NOMO-1 treated with dmso at 0.1 percent for 144 hours (cell line): ENCODE measurements at regions not wholly inside any gene's neighbourhood (a gene's known extent, or its start where the extent isn't known, plus 50 kb on each side); places are given as distances from the start of the nearest gene placed in this dataset.
"Not testable (repeated sequence)": the region's sequence is repeated elsewhere in the genome, so short reads cannot be mapped to it uniquely, and the experiment has no call there.

Source experiments
- DNase-seq: peaks from one replicate; lab custom pipeline; 2025; ENCODE audit not compliant: unreplicated experiment; lab: John Stamatoyannopoulos, UW

DNA sequence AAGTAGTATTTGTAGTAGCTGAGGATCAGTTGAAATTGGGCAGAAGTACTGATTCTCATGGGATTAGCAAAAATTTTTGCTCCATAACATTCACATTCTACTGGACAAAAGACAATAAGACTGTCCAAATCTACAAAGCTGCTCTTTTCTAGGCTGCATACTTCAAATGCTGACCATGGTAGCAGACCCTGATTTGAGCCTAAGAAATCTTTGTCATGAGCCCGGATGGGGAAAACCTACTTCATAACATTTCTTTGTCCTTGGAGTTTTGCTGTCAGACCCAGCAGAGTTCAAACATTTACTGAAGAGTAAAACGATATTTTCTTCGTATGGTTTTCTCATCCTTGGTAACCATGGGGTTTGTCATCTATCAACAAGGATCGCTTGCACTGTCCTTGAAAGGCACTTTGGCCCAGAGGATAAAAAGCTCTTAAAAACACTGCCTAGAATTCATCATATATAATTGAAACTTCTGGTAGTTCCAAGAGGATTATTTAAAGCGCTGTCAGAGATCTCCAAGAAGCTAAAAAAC, 216.9 kb downstream of the CAVIN4 start:
- no peak for DNase-seq

DNA sequence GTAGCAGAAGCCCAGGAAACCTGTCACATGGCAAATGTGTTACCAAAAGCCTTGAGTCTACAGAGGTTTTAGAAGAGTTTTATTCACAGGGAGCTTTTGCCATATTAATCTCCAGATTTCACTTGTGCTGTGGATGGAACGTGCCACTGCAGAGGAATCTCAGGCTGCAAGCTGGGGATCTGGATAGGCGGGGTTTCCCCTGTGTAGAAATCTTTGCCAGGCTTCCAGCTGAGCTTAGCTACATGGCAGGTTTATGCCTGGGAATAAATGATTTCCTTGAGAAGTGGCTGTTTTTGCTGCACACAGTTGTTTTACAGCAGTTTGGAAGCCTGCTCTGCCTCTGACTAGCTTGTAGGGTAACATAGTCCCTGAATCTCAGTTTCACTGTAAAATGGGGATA, 224.6 kb upstream of the PLPPR1 start:
- DNase-seq, result no peak

DNA sequence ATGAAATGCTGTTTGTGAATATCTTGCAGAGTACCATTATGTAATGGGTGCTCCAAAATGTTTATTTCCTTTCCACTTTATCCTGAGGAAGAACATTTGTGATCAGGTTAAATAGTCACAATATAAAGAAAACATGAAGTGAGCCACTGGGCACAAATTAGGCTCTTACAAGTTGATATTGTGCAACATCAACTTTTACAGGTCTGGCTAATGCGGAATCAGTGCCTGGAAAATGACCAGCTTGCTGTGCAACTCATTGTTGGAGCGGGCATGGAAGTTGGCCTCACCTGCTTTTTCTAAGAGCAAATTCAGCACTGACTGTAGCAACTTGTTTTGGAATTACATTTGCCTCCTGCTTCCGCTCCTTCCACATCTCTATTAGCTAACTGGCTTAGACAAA, 216.9 kb upstream of the PLPPR1 start:
- no peak for DNase-seq

DNA sequence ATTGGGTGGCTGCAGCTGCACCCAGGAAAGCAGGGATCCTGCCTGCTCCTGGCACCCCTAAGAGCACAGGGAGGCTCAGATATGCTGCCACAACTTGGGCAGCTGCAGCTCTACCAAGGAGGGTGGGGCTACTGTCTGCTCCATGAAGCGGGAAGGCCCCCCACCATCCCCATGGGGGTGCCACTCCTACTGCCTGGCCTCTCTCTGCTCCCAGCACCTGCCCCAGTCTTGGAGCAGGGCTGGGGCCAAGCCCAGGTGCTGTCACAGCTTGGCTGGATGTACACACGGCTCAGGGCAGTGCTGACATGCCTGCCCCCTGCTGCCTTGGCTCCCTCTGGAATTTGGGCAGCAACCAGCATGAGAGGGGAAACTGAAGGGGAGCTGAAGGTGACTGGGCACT, 214.7 kb upstream of the PLPPR1 start:
- DNase-seq, result no peak

DNA sequence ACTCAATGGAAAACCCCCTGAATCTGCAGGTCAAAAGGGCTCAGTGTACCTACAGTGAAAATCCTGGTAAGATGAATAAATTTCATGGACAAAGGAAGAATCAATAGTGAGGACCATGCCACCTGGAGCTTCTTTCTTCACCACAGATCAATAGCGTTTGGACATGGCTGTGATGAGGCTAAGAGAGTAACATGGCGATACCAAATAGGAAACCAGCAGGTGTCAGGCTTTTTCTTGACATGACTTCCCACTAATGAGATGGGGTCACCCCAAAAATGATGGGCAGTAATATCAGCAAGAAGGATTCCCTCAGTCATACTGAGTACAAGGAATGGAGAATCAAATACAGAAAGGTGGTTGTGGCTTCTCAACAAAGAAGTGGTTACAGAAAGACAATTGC, 208.5 kb upstream of the PLPPR1 start:
- no peak for DNase-seq

DNA sequence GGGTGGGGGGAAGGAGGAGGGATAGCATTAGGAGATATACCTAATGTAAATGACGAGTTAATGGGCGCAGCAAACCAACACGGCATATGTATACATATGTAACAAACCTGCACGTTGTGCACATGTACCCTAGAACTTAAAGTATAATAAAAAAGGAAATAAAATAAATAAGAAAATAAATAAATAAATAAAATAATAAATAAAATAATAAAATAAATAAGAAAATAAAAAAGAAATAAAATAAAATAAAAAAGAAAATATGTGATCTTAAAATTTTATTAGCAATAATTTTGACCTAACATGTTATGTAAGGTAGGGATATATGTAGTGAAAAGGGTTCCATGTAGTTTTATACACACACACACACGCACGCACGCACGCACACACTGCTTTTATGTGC, 195.5 kb upstream of the PLPPR1 start:
- not testable (repeated sequence) for DNase-seq

DNA sequence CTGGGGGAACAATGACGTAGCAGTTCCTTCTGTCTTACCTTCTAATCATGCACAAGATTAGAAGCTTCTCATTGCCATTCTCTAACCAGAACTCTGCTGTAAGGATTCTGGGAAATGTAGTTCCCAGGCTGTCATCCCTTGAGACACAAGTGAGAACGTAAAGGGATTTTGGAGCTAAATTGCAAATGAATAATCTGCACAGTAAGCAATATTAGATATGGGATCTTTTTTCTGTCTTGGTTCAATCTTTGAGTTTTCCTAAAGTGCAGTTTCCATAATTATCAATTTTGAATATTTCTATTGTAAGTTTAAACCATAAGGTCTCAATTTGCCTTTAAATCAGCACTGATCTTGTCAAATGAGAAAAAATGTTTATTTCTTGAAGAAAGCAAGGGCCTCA, 189.7 kb upstream of the PLPPR1 start:
- DNase-seq, result no peak

DNA sequence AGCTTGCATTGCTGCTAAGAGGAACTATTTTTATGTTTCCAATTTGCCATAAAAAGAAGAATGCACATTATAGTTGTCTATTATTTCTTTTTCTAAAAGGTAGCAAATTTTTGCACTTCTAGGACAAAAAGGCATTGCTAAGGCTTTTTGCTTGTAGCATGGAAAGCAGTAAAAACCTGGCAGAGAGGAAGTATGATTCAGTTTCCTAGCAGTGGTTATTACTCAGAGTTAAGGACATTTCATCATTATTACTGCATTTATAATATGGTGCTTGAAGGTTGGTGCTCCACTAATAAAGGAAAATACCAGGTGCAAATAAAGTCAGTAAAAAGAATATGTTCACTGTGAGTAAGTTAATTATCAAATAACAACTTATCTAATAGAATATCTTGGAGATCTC, 179.8 kb upstream of the PLPPR1 start:
- peak; percentile 2 for DNase-seq

DNA sequence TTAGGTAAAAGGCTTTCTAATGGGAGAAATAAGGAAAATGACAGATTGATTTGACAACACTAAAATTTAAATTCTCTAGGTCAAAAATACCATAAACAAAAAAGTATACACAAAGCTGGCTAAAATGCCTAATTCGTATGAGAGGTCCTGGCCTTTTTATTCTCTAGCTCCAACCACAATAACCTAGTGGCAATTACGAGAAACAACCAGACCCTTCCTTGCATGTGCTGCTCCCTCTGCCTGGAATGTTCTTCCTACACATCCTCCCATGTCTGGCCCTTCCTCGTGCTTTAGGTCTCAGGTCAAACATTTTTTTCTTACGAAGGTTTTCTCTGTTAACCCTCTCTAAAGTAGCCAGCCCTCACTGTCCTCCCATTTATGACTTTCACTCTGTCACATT, 176.4 kb upstream of the PLPPR1 start:
- no peak for DNase-seq

DNA sequence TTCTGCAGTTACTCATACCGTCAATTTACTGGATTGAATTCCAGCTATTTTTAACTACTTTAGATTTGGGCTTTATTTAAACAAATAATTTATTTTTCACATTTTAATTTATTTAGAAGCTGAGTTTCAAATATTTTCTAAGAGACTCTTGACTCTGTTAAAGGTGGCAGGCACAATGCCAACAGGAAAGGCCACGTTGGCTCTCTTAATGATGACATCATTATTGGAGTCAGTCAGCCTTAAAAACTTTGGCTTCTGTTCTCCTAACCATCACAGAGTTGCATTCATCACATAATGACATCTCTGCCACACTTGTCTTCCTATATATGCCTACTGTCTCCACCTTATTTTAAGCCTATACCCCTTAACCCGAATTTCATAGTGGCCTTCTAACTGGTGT, 172.3 kb upstream of the PLPPR1 start:
- no peak for DNase-seq

DNA sequence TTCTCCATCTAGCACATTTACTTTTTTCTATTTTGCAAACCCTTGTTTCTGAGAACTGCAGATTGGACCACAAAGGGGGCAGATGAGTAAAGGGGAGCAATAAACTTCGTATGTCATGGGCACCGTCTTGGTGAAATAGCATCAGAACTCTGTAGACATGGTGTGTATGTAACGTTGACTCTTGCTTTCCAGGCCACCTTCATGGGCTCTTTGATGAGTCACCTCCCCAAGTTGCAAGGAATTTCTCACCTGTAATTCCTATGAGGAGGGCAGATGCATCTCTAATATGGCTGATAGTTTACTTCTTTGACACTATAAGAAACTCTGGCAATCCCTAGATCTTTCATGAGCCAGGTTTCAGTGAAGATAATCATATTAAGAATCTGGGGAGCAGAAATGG, 163.4 kb upstream of the PLPPR1 start:
- DNase-seq, result no peak

DNA sequence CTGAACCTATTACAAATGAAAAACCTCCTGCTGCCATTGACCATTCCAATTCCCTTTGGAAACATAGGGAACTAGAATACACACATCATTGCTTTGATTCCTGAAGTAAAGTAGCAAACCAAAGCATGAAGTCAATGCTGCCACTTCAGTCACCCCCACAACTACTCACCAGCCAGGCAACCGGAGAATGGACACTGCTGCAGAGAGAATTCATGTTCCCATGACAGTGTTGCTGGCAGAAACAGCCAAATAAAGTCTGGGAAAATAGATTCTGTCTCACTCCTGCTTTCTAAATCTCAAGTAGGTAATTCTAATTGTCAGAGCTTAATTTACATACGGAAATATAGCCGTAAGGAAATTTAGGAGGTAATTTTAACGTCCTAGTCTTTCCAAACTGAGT, 162.9 kb upstream of the PLPPR1 start:
- DNase-seq, result no peak

DNA sequence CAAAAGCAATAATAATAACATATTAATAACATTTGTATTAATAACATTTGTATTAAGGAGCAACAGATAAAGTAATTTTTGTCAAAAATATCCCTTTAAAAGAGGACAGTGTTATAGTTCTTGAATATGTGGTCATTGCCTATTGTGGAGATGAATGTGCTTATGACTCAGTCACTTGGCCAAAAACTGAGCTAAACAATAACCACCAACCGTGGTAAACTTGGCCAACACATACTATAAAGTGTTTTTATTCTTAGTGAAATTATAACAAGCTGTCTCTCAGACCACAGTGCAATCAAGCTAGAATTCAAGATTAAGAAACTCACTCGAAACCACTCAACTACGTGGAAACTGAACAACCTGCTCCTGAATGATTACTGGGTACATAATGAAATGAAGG, 159.2 kb upstream of the PLPPR1 start:
- DNase-seq, result no peak

DNA sequence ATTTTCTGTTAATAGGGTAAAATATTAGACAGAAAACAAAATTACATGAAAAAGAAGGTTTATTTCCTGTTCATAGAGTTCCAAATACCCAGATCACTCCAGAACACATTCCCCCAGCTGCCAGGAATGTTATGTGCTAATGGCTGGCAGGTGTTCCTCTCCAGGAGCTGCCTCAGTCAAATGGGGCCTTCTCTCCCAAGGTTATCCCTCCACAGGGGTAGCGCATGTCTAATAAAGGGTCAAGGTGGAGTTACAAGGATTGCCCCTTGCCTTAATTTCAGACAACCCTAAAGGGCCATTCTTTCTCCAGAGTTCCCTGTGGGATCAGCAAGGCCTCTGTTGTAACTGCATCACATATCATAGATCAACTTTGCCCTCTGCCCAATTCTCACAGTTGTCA, 148.6 kb upstream of the PLPPR1 start:
- DNase-seq, result no peak

DNA sequence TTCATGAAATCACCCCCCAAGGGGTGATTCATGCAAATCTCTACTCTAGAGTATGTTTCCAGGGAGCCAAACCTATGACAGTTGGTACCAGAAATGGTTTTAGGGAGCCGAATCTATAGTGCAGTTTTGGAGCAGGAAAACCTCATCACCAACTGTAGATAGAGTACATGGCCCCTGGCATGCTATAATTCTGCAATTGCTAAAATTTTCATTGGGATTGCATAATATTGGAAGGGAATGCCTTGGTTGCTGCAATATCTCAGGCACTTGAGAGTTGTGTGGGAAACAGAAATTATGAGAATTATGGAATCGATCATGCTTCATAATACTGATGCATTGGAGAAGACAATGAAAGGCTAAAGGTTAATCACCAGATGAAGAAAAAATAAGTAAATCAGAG, 148.2 kb upstream of the PLPPR1 start:
- DNase-seq, result no peak

DNA sequence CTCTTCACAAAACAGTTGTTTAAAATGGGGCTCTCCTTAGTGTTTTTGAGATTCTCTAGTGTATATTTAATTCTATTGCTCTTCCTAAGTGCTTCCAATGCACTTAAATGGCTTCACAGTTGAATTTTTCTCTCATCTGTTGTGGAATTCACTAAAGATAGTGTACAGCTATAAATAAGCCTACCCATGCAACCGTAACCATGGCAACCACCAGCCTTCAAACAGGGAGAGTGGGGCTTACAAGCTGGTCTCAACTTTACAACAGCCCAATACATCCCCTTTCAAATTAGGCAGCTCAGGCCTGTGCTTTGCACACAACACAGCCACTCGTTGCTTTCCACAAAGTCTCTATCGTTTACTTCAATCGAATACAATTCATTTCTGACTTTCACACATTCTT, 144.0 kb upstream of the PLPPR1 start:
- DNase-seq, result no peak

DNA sequence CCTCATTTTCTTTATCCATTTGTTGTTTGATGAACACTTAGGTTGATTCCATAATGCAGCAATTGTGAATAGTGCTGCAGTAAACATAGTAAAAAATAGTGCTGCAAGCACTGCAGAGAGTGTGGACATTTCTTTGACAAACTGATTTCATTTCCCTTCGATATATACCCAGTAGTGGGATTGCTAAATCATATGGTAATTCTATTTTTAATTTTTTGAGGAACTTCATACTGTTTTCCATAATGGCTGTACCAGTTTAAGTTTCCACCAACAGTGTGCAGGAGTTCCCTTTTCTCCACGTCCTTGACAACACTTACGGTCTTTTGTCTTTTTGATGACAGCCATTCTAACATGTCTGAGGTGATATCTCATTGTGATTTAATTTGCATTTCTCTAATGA, 138.2 kb upstream of the PLPPR1 start:
- peak; percentile 63 for DNase-seq

DNA sequence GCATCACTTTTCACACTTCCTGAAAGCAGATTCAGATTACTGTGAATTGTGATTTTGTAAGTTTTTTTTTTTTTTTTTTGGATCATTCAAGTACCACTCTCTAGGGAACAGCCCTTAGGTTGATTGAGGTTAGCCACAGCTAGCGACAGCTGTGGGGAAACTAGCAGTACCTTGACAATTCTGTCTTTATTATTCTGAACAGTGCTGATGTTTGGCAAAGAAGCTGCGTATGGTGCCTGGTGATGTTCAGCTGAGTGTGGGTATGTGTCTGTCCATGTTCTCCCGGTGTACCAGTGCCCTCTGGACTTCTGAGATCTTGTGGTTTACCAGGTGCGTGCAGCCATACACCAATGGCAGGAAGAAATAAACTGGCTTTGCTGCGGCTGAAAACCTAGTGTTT, 117.3 kb upstream of the PLPPR1 start:
- no peak for DNase-seq

DNA sequence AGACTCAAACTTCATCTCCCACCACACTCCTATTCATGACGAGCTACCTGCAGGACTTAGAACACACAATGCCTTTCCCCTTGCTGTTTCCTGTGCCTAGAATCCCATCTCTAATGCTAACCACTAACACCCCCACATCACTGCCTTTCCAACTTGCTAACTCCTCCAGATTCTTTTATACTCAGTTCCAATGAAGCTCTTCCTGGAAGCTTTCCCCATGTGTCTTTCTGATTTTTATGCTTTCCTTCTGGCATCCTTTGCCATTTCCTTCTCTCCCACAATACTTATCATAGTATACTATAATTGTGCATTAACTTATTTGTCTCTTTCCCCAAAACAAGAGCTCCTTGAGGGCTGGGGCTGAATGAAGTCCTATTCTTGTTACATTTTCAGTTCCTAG, 115.3 kb upstream of the PLPPR1 start:
- DNase-seq, result no peak

DNA sequence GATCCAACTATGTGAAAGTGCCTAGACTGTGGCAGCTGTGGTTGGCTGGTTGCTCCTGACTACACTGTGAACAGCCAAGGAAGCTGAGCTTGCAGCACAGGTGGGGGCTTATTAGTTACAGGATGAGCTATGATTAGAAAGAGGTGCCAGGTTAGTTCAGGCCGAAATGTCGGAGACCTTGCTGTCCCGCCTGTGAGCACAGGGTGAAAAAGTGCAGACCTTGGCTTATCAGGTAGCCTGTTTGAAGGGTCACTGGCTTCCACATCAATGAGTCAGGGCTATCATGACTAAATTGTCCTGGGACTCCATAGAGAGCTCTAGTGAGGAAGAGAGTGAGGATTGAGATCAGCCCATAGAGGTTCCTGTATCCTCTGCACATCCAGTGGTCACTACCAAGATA, 114.3 kb upstream of the PLPPR1 start:
- DNase-seq, result no peak

DNA sequence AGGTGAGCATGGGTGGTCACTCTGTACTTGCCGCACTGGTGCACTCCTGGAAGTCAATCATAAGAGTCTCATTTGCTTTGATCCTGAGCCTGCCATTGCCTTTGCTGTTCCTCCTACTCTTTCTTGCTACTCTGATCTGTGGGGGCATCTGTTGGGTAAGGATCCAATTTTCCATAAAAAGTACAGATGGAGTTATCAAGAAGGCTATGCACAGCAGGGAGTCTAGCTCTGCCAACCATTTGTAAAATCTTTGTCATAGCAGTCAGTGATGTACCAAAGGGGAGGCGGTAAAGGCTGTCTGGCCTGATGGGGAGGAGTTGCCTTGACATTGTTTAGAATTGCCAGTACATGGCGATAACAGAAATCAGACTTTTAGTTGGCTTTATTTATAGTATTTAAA, 109.0 kb upstream of the PLPPR1 start:
- no peak for DNase-seq

DNA sequence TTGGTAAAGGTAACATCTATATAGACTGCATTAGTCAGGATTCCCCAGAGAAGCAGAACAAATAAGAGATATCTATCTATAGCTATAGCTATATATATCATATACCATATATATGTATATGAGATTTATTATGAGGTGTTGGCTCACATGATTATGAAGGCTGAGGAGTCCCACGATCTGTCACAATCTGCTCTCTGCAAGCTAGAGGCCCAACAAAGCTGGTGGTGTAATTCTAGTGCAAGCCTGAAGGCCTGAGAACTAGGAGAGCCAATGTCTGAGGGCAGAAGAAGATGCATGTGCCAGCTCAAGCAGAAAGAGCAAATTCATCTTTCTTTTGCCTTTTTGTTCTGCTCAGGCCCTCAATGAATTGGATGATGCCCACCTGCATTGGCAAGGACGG, 102.2 kb upstream of the PLPPR1 start:
- no peak for DNase-seq

DNA sequence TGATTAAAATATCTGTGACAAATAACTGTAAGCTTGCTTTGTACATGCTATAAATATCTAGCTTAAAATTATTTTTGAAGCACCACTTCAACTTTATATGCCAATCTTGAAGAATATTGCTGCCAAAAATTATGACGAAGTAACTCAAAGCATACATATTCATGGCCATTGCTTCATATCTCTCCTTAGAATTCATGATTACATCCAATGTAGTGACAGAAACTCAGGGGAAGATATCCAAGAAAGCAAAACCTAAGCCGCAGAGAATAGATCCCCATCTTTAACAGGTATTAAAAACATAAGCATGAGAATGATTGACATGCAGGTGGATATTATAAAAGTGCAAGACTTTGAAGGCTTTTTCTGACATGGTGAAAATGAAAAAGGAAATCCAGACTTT, 100.8 kb upstream of the PLPPR1 start:
- no peak for DNase-seq

DNA sequence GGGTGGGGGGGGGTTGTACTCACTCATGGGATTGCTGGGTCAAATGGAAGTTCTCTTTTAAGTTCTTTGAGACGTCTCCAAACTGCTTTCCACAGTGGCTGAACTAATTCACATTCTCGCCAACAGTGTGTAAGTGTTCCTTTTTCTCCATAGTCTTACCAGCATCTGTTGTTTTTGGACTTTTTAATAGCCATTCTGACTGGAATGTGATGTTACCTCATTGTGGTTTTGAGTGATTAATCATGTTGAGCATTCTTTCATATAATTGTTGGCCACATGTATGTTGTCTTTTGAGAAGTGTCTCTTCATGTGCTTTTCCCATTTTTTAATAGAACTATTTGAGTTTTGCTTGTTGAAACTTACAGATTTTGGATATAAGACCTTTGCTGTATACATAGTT, 94.9 kb upstream of the PLPPR1 start:
- DNase-seq, result no peak
